ENCODE measurements at regions not wholly inside any gene's neighbourhood (a gene's known extent, or its start where the extent isn't known, plus 50 kb on each side); places are given as distances from the start of the nearest gene placed in this dataset.
A peak's percentile ranks its signal among the peaks of the same experiment; 100 is the strongest.
"Not testable (repeated sequence)": the region's sequence is repeated elsewhere in the genome, so short reads cannot be mapped to it uniquely, and the experiment has no call there.

- DNase-seq: no peak
Measured at GRCh38 chr5:130937046-130937445, 228.0 kb downstream of the HINT1 start.

GRCh38 chr5:130923543-130924124, 241.4 kb downstream of the HINT1 start:
- DNase-seq: no peak

- DNase-seq: peak; percentile 9
Measured at GRCh38 chr5:130912088-130912487, 253.0 kb downstream of the HINT1 start.

GRCh38 chr5:130908186-130908585, 256.9 kb downstream of the HINT1 start:
- no peak for DNase-seq

GRCh38 chr5:130897537-130898195, 267.4 kb downstream of the HINT1 start:
- DNase-seq: peak; percentile 74

- DNase-seq: not testable (repeated sequence)
Measured at GRCh38 chr5:130897181-130897536, 267.9 kb downstream of the HINT1 start.

GRCh38 chr5:130896636-130897035, 268.4 kb downstream of the HINT1 start:
- DNase-seq: no peak

- DNase-seq: no peak
Measured at GRCh38 chr5:130893006-130893405, 272.1 kb downstream of the HINT1 start.

- no peak for DNase-seq
Measured at GRCh38 chr5:130890610-130891009, 274.4 kb downstream of the HINT1 start.

- DNase-seq: no peak
Measured at GRCh38 chr5:130885691-130886090, 279.4 kb downstream of the HINT1 start.

GRCh38 chr5:130885027-130885426, 280.0 kb downstream of the HINT1 start:
- no peak for DNase-seq

GRCh38 chr5:130884023-130884422, 281.0 kb downstream of the HINT1 start:
- no peak for DNase-seq

- DNase-seq: no peak
Measured at GRCh38 chr5:130875656-130876055, 289.4 kb downstream of the HINT1 start.

GRCh38 chr5:130874861-130875417, 290.1 kb downstream of the HINT1 start:
- DNase-seq: no peak

- DNase-seq: peak; percentile 36
Measured at GRCh38 chr5:130871346-130872086, 293.5 kb downstream of the HINT1 start.

- DNase-seq: no peak
Measured at GRCh38 chr5:130870691-130871090, 294.4 kb downstream of the HINT1 start.

GRCh38 chr5:130868186-130868840, 296.7 kb downstream of the HINT1 start:
- no peak for DNase-seq

GRCh38 chr5:130845049-130845765, 319.8 kb downstream of the HINT1 start:
- DNase-seq: no peak

- DNase-seq: no peak
Measured at GRCh38 chr5:130836729-130837649, 328.1 kb downstream of the HINT1 start.

GRCh38 chr5:130817598-130818384, 347.3 kb downstream of the HINT1 start:
- DNase-seq: not testable (repeated sequence)

- DNase-seq: no peak
Measured at GRCh38 chr5:130815246-130815645, 349.8 kb downstream of the HINT1 start.

All from NCI-H69 (cell line).